Hepatocyte (in vitro differentiated cells): ENCODE measurements at regions not wholly inside any gene's neighbourhood (a gene's known extent, or its start where the extent isn't known, plus 50 kb on each side); places are given as distances from the start of the nearest gene placed in this dataset.

ENCODE experiments used
- DNase-seq: peaks from one replicate; pipeline ENCODE4 v3.0.0-alpha.2; 2016; ENCODE audit warnings: low spot score
- H2AFZ ChIP-seq: fragments of 200-600 bp; sonication (generic); 2 replicates; pipeline ENCODE4 v1.6.0; 2016; ENCODE audit warnings: antibody characterized with exemption, mild to moderate bottlenecking
- H3K27ac ChIP-seq: fragments of 200-600 bp; sonication (generic); 2 replicates; pipeline ENCODE4 v1.5.1; 2016; ENCODE audit warnings: mild to moderate bottlenecking
- H3K27me3 ChIP-seq: fragments of 200-600 bp; sonication (generic); 2 replicates; pipeline ENCODE4 v1.6.1; 2016
- H3K36me3 ChIP-seq: fragments of 200-600 bp; sonication (generic); replicated peaks from 2 replicates; pipeline ENCODE4 v1.5.1; 2016; ENCODE audit warnings: low read depth; ENCODE audit not compliant: insufficient read depth
- H3K4me1 ChIP-seq: fragments of 200-600 bp; sonication (generic); 2 replicates; pipeline ENCODE4 v1.5.1; 2016; ENCODE audit warnings: mild to moderate bottlenecking, moderate library complexity; ENCODE audit not compliant: insufficient read depth
- H3K4me2 ChIP-seq: fragments of 200-600 bp; sonication (generic); 2 replicates; pipeline ENCODE4 v1.6.0; 2016
- H3K4me3 ChIP-seq: fragments of 200-600 bp; sonication (generic); 2 replicates; pipeline ENCODE4 v1.5.1; 2016; ENCODE audit warnings: mild to moderate bottlenecking
- H3K79me2 ChIP-seq: fragments of 200-600 bp; sonication (generic); 2 replicates; pipeline ENCODE4 v1.6.0; 2017; ENCODE audit warnings: mild to moderate bottlenecking
- H3K9me2 ChIP-seq: fragments of 200-600 bp; sonication (generic); replicated peaks from 2 replicates; pipeline ENCODE4 v1.6.0; 2017; ENCODE audit warnings: mild to moderate bottlenecking; ENCODE audit not compliant: insufficient read depth
- H3K9me3 ChIP-seq: fragments of 200-600 bp; sonication (generic); 2 replicates; pipeline ENCODE4 v1.5.1; 2016; ENCODE audit warnings: low read depth, mild to moderate bottlenecking
- H4K20me1 ChIP-seq: fragments of 200-600 bp; sonication (generic); 2 replicates; pipeline ENCODE4 v1.6.0; 2016; ENCODE audit warnings: mild to moderate bottlenecking; ENCODE audit not compliant: insufficient read depth, poor library complexity, severe bottlenecking
- EZH2 ChIP-seq: fragments of 200-600 bp; sonication (generic); IDR thresholded peaks from 2 replicates; pipeline ENCODE4 v1.6.1; 2016; ENCODE audit warnings: antibody characterized with exemption, mild to moderate bottlenecking, borderline replicate concordance
- EZH2phosphoT487 ChIP-seq: fragments of 200-600 bp; sonication (generic); IDR thresholded peaks from one replicate; pipeline ENCODE4 v1.6.1; 2018; ENCODE audit warnings: antibody characterized with exemption, mild to moderate bottlenecking, low read depth, moderate library complexity; ENCODE audit not compliant: unreplicated experiment, severe bottlenecking
- WGBS: methylation state at CpG from one replicate; pipeline ENCODE4 v1.1.6; 2016; ENCODE audit warnings: low lambda C conversion rate; ENCODE audit errors: missing lambda C conversion rate; 5-methylcytosine and 5-hydroxymethylcytosine counted together
- TF ChIP-seq, protein P1 (sequence below): fragments of 200-600 bp; sonication (generic); IDR thresholded peaks from 2 replicates; pipeline ENCODE4 v1.5.1; 2016; ENCODE audit warnings: antibody characterized with exemption, mild to moderate bottlenecking; ENCODE audit not compliant: poor library complexity

- Histone ChIP-seq H3K4me3 (no peak overlapping the region), H3K79me2 (no peaks in the 10 kb centered on the region), H3K27me3 (no peaks in the 10 kb centered on the region), H3K4me2 (no peak overlapping the region), H3K4me1 (no peaks in the 10 kb centered on the region), H3K27ac (no peak overlapping the region), H4K20me1 (no peaks in the 10 kb centered on the region), H2AFZ (no peak overlapping the region), H3K9me3 (no peaks in the 10 kb centered on the region), H3K9me2 (no peaks in the 10 kb centered on the region), H3K36me3 (no peaks in the 10 kb centered on the region)
- DNase-seq: no peak
- 80% methylated on average over 4 of the region's 4 CpGs for WGBS
- TF ChIP-seq EZH2phosphoT487 (no peak), EZH2 (no peak)
- TF ChIP-seq, protein P1, sequence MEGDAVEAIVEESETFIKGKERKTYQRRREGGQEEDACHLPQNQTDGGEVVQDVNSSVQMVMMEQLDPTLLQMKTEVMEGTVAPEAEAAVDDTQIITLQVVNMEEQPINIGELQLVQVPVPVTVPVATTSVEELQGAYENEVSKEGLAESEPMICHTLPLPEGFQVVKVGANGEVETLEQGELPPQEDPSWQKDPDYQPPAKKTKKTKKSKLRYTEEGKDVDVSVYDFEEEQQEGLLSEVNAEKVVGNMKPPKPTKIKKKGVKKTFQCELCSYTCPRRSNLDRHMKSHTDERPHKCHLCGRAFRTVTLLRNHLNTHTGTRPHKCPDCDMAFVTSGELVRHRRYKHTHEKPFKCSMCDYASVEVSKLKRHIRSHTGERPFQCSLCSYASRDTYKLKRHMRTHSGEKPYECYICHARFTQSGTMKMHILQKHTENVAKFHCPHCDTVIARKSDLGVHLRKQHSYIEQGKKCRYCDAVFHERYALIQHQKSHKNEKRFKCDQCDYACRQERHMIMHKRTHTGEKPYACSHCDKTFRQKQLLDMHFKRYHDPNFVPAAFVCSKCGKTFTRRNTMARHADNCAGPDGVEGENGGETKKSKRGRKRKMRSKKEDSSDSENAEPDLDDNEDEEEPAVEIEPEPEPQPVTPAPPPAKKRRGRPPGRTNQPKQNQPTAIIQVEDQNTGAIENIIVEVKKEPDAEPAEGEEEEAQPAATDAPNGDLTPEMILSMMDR: no peak
Measured at GRCh38 chr2:14899621-14900414, 267.3 kb downstream of the LRATD1 start.

GRCh38 chr2:14901737-14902136 is 269.2 kb downstream of the LRATD1 start:
- Histone ChIP-seq H3K4me3 (no peak overlapping the region), H3K4me1 (no peaks in the 10 kb centered on the region), H3K27me3 (no peaks in the 10 kb centered on the region), H3K4me2 (no peak overlapping the region), H4K20me1 (no peaks in the 10 kb centered on the region), H3K9me3 (no peaks in the 10 kb centered on the region), H3K79me2 (no peaks in the 10 kb centered on the region), H3K9me2 (no peaks in the 10 kb centered on the region), H2AFZ (no peak overlapping the region), H3K27ac (no peak overlapping the region), H3K36me3 (no peaks in the 10 kb centered on the region)
- TF ChIP-seq, protein P1: no peak
- 82% methylated on average over 3 of the region's 3 CpGs for WGBS
- no peak for DNase-seq

- Histone ChIP-seq H3K27ac (no peak overlapping the region), H3K36me3 (no peaks in the 10 kb centered on the region), H3K4me3 (no peak overlapping the region), H3K27me3 (no peaks in the 10 kb centered on the region), H3K9me2 (no peaks in the 10 kb centered on the region), H4K20me1 (no peaks in the 10 kb centered on the region), H3K9me3 (no peaks in the 10 kb centered on the region), H3K79me2 (no peaks in the 10 kb centered on the region), H2AFZ (no peak overlapping the region), H3K4me2 (no peak overlapping the region), H3K4me1 (no peaks in the 10 kb centered on the region)
- WGBS: 87% methylated on average over 1 of the region's 1 CpG
- TF ChIP-seq EZH2 (no peak), EZH2phosphoT487 (no peak)
- TF ChIP-seq, protein P1: no peak
- DNase-seq: no peak
Measured at GRCh38 chr2:14902953-14903352, 270.4 kb downstream of the LRATD1 start.
